Embryonic facial prominence (tissue), 1 donor: ENCODE measurements at regions not wholly inside any gene's neighbourhood (a gene's known extent, or its start where the extent isn't known, plus 50 kb on each side); places are given as distances from the start of the nearest gene placed in this dataset.
A peak's percentile ranks its signal among the peaks of the same experiment; 100 is the strongest.
"Not testable (repeated sequence)": the region's sequence is repeated elsewhere in the genome, so short reads cannot be mapped to it uniquely, and the experiment has no call there.

Experiments used
- DNase-seq: peaks from one replicate; pipeline ENCODE4 v3.0.0-alpha.2; 2016; ENCODE audit errors: extremely low spot score

- peak; percentile 19 for DNase-seq
These were observed 227.3 kb downstream of the KTN1 start for GRCh38 chr14:55807053-55807880.

- no peak for DNase-seq
These were observed 227.9 kb downstream of the KTN1 start for GRCh38 chr14:55807881-55808379.

- no peak for DNase-seq
These were observed 233.6 kb downstream of the KTN1 start for GRCh38 chr14:55813630-55814029.

GRCh38 chr14:55814064-55814463 lies 234.1 kb downstream of the KTN1 start:
- no peak for DNase-seq

- no peak for DNase-seq
These were observed 234.9 kb downstream of the KTN1 start for GRCh38 chr14:55814873-55815272.

GRCh38 chr14:55816225-55816624 lies 236.2 kb downstream of the KTN1 start:
- DNase-seq: no peak

GRCh38 chr14:55819610-55820304 lies 239.8 kb downstream of the KTN1 start:
- DNase-seq: no peak

- DNase-seq: no peak
These were observed 242.9 kb downstream of the KTN1 start for GRCh38 chr14:55822906-55823305.

- DNase-seq: no peak
These were observed 252.3 kb downstream of the KTN1 start for GRCh38 chr14:55832122-55832911.

- DNase-seq: no peak
These were observed 253.0 kb downstream of the KTN1 start for GRCh38 chr14:55832974-55833373.

- DNase-seq: no peak
These were observed 254.4 kb downstream of the KTN1 start for GRCh38 chr14:55834390-55834789.

- no peak for DNase-seq
These were observed 256.0 kb downstream of the KTN1 start for GRCh38 chr14:55835985-55836384.

GRCh38 chr14:55837467-55837866 lies 257.5 kb downstream of the KTN1 start:
- DNase-seq: no peak

GRCh38 chr14:55838529-55839052 lies 258.6 kb downstream of the KTN1 start:
- no peak for DNase-seq

- DNase-seq: not testable (repeated sequence)
These were observed 259.4 kb downstream of the KTN1 start for GRCh38 chr14:55839301-55839947.

- DNase-seq: no peak
These were observed 260.8 kb downstream of the KTN1 start for GRCh38 chr14:55840821-55841220.

GRCh38 chr14:55841625-55842024 lies 261.6 kb downstream of the KTN1 start:
- DNase-seq: no peak

GRCh38 chr14:55843718-55844403 lies 263.9 kb downstream of the KTN1 start:
- DNase-seq: no peak

GRCh38 chr14:55845963-55846825 lies 266.2 kb downstream of the KTN1 start:
- no peak for DNase-seq
